MM.1S (cell line): ENCODE measurements at regions not wholly inside any gene's neighbourhood (a gene's known extent, or its start where the extent isn't known, plus 50 kb on each side); places are given as distances from the start of the nearest gene placed in this dataset.

ENCODE experiments used
- DNase-seq: peaks from one replicate; pipeline ENCODE4 v3.0.0-alpha.2; 2015
- H2AFZ ChIP-seq: fragments of 300-600 bp; sonication (generic); 2 replicates; pipeline ENCODE4 v1.6.0; 2016; ENCODE audit warnings: antibody characterized with exemption, low read length
- H3F3A ChIP-seq: fragments of 300-600 bp; sonication (generic); 2 replicates; pipeline ENCODE4 v1.6.1; 2016; ENCODE audit warnings: mild to moderate bottlenecking, antibody characterized with exemption, low read length, moderate library complexity, mixed read lengths; ENCODE audit not compliant: insufficient read depth
- H3K27ac ChIP-seq: fragments of 300-600 bp; sonication (generic); 2 replicates; pipeline ENCODE4 v1.5.1; 2016; ENCODE audit warnings: mild to moderate bottlenecking, low read length
- H3K27me3 ChIP-seq: fragments of 300-600 bp; sonication (generic); replicated peaks from 2 replicates; pipeline ENCODE4 v1.6.0; 2016; ENCODE audit warnings: low read length; ENCODE audit not compliant: insufficient read depth
- H3K36me3 ChIP-seq: fragments of 300-600 bp; sonication (generic); replicated peaks from 2 replicates; pipeline ENCODE4 v1.6.1; 2016; ENCODE audit warnings: mild to moderate bottlenecking, low read length, mixed read lengths; ENCODE audit not compliant: insufficient read depth
- H3K4me1 ChIP-seq: fragments of 300-600 bp; sonication (generic); 2 replicates; pipeline ENCODE4 v1.6.1; 2016; ENCODE audit warnings: low read length, mixed read lengths
- H3K4me2 ChIP-seq: fragments of 300-600 bp; sonication (generic); 2 replicates; pipeline ENCODE4 v1.6.0; 2016; ENCODE audit warnings: low read depth, low read length
- H3K4me3 ChIP-seq: fragments of 300-600 bp; sonication (generic); 2 replicates; pipeline ENCODE4 v1.5.1; 2016; ENCODE audit warnings: low read length, mixed read lengths
- H3K79me2 ChIP-seq: fragments of 300-600 bp; sonication (generic); 2 replicates; pipeline ENCODE4 v1.6.1; 2016; ENCODE audit warnings: mixed run types, low read length, mixed read lengths
- H3K9ac ChIP-seq: fragments of 300-600 bp; sonication (generic); 2 replicates; pipeline ENCODE4 v1.6.1; 2016; ENCODE audit warnings: low read length, mixed read lengths
- H3K9me2 ChIP-seq: fragments of 300-600 bp; sonication (generic); replicated peaks from 2 replicates; pipeline ENCODE4 v1.6.1; 2016; ENCODE audit warnings: mild to moderate bottlenecking, low read length, mixed read lengths; ENCODE audit not compliant: insufficient read depth
- H3K9me3 ChIP-seq: fragments of 300-600 bp; sonication (generic); replicated peaks from 2 replicates; pipeline ENCODE4 v1.6.1; 2016; ENCODE audit warnings: mild to moderate bottlenecking, low read length, mixed read lengths; ENCODE audit not compliant: insufficient read depth
- H4K20me1 ChIP-seq: fragments of 300-600 bp; sonication (generic); 2 replicates; pipeline ENCODE4 v1.6.1; 2016; ENCODE audit warnings: mild to moderate bottlenecking, low read length, moderate library complexity, mixed read lengths; ENCODE audit not compliant: insufficient read depth
- EZH2 ChIP-seq: fragments of 300-600 bp; sonication (generic); optimal IDR thresholded peaks from 2 replicates; pipeline ENCODE3; 2017; ENCODE audit warnings: low read depth, mild to moderate bottlenecking, antibody characterized with exemption, low read length, mixed read lengths
- EZH2phosphoT487 ChIP-seq: fragments of 300-600 bp; sonication (generic); IDR thresholded peaks from 2 replicates; pipeline ENCODE4 v1.6.1; 2018; ENCODE audit warnings: antibody characterized with exemption, low read length
- TF ChIP-seq, protein P1 (sequence below): fragments of 300-600 bp; sonication (generic); IDR thresholded peaks from 2 replicates; pipeline ENCODE4 v1.5.1; 2016; ENCODE audit warnings: antibody characterized with exemption, low read length, mixed read lengths

DNA sequence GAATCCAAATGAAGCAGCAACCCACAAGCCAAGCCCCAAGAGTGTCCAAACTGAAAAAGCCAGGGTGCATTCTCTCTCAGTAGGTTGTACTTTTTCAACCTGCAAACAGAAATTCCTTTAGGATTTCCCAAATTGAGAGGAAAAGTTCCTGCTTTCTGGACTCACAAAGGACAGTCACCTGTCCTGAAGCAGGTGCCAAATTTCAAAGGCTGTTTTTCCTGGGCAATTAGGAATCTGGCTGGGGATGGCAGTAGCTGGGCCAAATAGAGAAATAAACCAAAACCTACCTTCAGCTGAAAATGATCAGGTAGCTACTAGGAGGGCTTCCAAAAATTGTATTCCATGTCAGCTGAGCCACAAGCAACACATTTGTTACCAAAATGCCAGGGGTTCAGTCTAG is 83.1 kb upstream of the TP63 start:
- Histone ChIP-seq H3K9me2 (no peaks in the 10 kb centered on the region), H2AFZ (no peak overlapping the region), H3K79me2 (no peaks in the 10 kb centered on the region), H3K4me3 (no peak overlapping the region), H3K27me3 (no peaks in the 10 kb centered on the region), H4K20me1 (no peaks in the 10 kb centered on the region), H3F3A (no peaks in the 10 kb centered on the region), H3K9ac (no peak overlapping the region), H3K9me3 (no peaks in the 10 kb centered on the region), H3K4me2 (no peak overlapping the region), H3K4me1 (no peaks in the 10 kb centered on the region), H3K27ac (no peak overlapping the region), H3K36me3 (no peaks in the 10 kb centered on the region)
- DNase-seq = no peak
- TF ChIP-seq, protein P1, sequence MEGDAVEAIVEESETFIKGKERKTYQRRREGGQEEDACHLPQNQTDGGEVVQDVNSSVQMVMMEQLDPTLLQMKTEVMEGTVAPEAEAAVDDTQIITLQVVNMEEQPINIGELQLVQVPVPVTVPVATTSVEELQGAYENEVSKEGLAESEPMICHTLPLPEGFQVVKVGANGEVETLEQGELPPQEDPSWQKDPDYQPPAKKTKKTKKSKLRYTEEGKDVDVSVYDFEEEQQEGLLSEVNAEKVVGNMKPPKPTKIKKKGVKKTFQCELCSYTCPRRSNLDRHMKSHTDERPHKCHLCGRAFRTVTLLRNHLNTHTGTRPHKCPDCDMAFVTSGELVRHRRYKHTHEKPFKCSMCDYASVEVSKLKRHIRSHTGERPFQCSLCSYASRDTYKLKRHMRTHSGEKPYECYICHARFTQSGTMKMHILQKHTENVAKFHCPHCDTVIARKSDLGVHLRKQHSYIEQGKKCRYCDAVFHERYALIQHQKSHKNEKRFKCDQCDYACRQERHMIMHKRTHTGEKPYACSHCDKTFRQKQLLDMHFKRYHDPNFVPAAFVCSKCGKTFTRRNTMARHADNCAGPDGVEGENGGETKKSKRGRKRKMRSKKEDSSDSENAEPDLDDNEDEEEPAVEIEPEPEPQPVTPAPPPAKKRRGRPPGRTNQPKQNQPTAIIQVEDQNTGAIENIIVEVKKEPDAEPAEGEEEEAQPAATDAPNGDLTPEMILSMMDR = no peak
- TF ChIP-seq EZH2 (no peak), EZH2phosphoT487 (no peak)

DNA sequence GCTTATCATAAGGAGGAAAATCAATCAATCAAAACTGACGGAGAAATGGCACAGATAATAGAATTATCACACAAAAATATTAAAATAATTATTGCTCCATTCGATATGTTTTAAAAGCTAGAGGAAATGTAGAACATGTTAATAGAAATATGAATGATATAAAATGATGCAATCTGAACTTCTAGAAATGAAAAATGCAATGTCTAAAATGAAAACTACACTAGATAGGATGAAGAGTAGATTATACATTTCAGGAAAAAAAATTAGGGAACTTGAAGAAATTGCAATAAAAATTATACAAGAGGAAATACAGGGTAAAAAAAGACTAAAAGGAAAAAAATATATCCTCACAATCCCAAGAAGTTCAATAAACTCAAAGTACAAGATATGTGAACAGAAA is 80.2 kb upstream of the TP63 start:
- no peak overlapping the region for H2AFZ ChIP-seq
- H3K4me2 ChIP-seq = no peak overlapping the region
- no peak for DNase-seq
- H3K36me3 ChIP-seq = no peaks in the 10 kb centered on the region
- H3F3A ChIP-seq = no peaks in the 10 kb centered on the region
- no peaks in the 10 kb centered on the region for H3K27me3 ChIP-seq
- no peaks in the 10 kb centered on the region for H3K9me3 ChIP-seq
- no peaks in the 10 kb centered on the region for H3K79me2 ChIP-seq
- H3K4me1 ChIP-seq = no peaks in the 10 kb centered on the region
- H3K9me2 ChIP-seq = no peaks in the 10 kb centered on the region
- H3K9ac ChIP-seq = no peak overlapping the region
- TF ChIP-seq EZH2phosphoT487 (no peak), EZH2 (no peak)
- TF ChIP-seq, protein P1 = no peak
- H4K20me1 ChIP-seq = no peaks in the 10 kb centered on the region
- H3K4me3 ChIP-seq = no peak overlapping the region
- H3K27ac ChIP-seq = no peak overlapping the region

DNA sequence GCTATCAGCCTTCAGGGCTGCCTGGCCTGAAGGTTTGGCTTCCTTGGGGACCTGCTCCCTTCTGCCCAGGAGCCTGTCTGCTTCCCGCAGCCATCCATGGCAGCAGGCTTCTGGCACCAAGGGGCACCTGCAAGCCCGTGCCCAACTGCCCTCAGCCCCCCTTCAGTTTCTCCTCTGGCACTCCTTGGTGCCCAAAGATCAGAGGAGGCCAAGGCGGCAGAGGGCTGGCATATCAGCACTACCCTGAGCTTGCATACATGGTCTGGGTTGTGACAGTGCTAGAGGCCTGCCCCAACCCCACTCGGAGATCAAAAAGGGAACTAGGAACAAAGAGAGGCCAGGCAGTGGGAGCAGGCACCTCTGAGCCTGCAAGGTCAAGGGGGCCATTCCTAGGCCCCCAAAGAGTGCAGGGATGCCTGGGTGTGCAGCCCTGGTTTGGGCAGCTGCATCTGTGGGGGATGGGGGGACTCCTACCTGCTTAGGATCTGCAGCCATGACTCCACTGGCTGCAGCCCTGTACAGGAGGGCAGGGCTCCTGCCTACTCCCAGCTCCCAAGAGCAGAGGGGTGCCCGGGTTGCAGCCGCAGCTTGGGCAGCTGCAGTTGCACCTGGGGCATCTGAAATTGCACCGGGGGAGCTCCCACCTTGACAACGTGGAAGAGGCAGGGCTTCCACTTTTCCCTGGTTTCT is 76.2 kb upstream of the TP63 start:
- no peaks in the 10 kb centered on the region for H3K4me1 ChIP-seq
- H2AFZ ChIP-seq = no peak overlapping the region
- DNase-seq = no peak
- no peak overlapping the region for H3K4me3 ChIP-seq
- H3F3A ChIP-seq = no peaks in the 10 kb centered on the region
- TF ChIP-seq, protein P1 = no peak
- TF ChIP-seq EZH2phosphoT487 = no peak
- no peak for TF ChIP-seq EZH2
- no peaks in the 10 kb centered on the region for H3K79me2 ChIP-seq
- no peaks in the 10 kb centered on the region for H3K9me3 ChIP-seq
- H3K27ac ChIP-seq = no peak overlapping the region
- H3K36me3 ChIP-seq = no peaks in the 10 kb centered on the region
- H3K4me2 ChIP-seq = no peak overlapping the region
- H3K9me2 ChIP-seq = no peaks in the 10 kb centered on the region
- H4K20me1 ChIP-seq = no peaks in the 10 kb centered on the region
- no peak overlapping the region for H3K9ac ChIP-seq
- no peaks in the 10 kb centered on the region for H3K27me3 ChIP-seq
